ENCODE measurements at regions not wholly inside any gene's neighbourhood (a gene's known extent, or its start where the extent isn't known, plus 50 kb on each side); places are given as distances from the start of the nearest gene placed in this dataset.

GRCh38 chr17:27986805-27987684 lies 55.4 kb upstream of the NLK start:
- peaks cover 6% of the 10 kb centered on the region for H3K27me3 ChIP-seq (ENCODE audit: control insufficient read depth, insufficient read depth, low read length)
- in situ Hi-C loops (cut with HindIII; ENCODE audit: low pct_unique_long_range_greater_than_20kb, low sequenced_read_pairs): no loop called here
- H3K36me3 ChIP-seq (ENCODE audit: control insufficient read depth, insufficient read depth, low read length): no peaks in the 10 kb centered on the region
- TF ChIP-seq, protein P1, sequence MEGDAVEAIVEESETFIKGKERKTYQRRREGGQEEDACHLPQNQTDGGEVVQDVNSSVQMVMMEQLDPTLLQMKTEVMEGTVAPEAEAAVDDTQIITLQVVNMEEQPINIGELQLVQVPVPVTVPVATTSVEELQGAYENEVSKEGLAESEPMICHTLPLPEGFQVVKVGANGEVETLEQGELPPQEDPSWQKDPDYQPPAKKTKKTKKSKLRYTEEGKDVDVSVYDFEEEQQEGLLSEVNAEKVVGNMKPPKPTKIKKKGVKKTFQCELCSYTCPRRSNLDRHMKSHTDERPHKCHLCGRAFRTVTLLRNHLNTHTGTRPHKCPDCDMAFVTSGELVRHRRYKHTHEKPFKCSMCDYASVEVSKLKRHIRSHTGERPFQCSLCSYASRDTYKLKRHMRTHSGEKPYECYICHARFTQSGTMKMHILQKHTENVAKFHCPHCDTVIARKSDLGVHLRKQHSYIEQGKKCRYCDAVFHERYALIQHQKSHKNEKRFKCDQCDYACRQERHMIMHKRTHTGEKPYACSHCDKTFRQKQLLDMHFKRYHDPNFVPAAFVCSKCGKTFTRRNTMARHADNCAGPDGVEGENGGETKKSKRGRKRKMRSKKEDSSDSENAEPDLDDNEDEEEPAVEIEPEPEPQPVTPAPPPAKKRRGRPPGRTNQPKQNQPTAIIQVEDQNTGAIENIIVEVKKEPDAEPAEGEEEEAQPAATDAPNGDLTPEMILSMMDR (IDR thresholded peaks at IDR 0.05): no peak
- no peak for TF ChIP-seq TCF7L2 (IDR thresholded peaks at IDR 0.05; ENCODE audit: low read depth, low read length)
- TF ChIP-seq SIN3A (IDR thresholded peaks at IDR 0.05; ENCODE audit: borderline replicate concordance, insufficient read depth, low read depth, low read length): no peak
- TF ChIP-seq, protein P2, sequence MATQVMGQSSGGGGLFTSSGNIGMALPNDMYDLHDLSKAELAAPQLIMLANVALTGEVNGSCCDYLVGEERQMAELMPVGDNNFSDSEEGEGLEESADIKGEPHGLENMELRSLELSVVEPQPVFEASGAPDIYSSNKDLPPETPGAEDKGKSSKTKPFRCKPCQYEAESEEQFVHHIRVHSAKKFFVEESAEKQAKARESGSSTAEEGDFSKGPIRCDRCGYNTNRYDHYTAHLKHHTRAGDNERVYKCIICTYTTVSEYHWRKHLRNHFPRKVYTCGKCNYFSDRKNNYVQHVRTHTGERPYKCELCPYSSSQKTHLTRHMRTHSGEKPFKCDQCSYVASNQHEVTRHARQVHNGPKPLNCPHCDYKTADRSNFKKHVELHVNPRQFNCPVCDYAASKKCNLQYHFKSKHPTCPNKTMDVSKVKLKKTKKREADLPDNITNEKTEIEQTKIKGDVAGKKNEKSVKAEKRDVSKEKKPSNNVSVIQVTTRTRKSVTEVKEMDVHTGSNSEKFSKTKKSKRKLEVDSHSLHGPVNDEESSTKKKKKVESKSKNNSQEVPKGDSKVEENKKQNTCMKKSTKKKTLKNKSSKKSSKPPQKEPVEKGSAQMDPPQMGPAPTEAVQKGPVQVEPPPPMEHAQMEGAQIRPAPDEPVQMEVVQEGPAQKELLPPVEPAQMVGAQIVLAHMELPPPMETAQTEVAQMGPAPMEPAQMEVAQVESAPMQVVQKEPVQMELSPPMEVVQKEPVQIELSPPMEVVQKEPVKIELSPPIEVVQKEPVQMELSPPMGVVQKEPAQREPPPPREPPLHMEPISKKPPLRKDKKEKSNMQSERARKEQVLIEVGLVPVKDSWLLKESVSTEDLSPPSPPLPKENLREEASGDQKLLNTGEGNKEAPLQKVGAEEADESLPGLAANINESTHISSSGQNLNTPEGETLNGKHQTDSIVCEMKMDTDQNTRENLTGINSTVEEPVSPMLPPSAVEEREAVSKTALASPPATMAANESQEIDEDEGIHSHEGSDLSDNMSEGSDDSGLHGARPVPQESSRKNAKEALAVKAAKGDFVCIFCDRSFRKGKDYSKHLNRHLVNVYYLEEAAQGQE (IDR thresholded peaks at IDR 0.05; ENCODE audit: insufficient read depth in 1 of 2, low read depth in 2 of 2, low read length in 1 of 2): no peak
- no peak for TF ChIP-seq POLR2AphosphoS5 (IDR thresholded peaks at IDR 0.05; ENCODE audit: low read depth, low read length)
- ATAC-seq: no peak
- no peaks in the 10 kb centered on the region for H3K4me1 ChIP-seq (ENCODE audit: control insufficient read depth, insufficient read depth, low read length)
- ChIA-PET CTCF (interaction anchor here (0.6 kb wide), 1 partner anchor 38 kb away, joined by 3 read pairs; no protein-coding TSS in a partner anchor), POLR2A (no interaction called here)
- intact Hi-C loops (cut with micrococcal nuclease; ENCODE audit: unreplicated experiment): no loop called here
- no peak overlapping the region for H3K27ac ChIP-seq (ENCODE audit: low read length)
- no peak for DNase-seq (ENCODE audit: low read depth, low spot score)
- no peak overlapping the region for H3K4me3 ChIP-seq (ENCODE audit: low read depth in 2 of 2, low read length in 2 of 2)
- BruUV-seq (replicated peaks): no TSS peak
- H3K9me3 ChIP-seq (ENCODE audit: control insufficient read depth, insufficient read depth, low read depth, low read length): no peaks in the 10 kb centered on the region

DNA sequence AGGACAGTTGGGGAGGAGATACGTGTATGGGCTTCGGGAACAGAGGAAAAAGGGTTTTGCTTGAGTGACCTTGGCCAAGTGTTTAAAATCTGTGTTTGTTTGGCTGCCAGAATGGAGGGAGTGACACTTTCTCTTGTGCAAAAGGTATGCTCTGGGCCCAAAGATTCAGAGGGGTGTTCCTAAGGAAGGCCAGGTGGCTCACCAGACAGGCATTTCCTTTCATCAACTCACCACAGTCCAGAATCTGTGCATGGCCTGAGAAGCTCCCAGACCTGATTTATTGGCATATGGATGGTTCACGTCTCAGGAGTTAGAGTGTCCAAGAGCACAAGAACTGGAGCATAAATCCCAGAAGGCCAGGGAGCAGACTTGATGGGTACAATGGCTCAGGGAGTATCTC lies 53.4 kb upstream of the NLK start:
- TF ChIP-seq POLR2AphosphoS5 (IDR thresholded peaks at IDR 0.05; ENCODE audit: low read depth, low read length): no peak
- TF ChIP-seq, protein P2 (IDR thresholded peaks at IDR 0.05; ENCODE audit: insufficient read depth in 1 of 2, low read depth in 2 of 2, low read length in 1 of 2): no peak
- no peak for TF ChIP-seq SIN3A (IDR thresholded peaks at IDR 0.05; ENCODE audit: borderline replicate concordance, insufficient read depth, low read depth, low read length)
- no peak for TF ChIP-seq TCF7L2 (IDR thresholded peaks at IDR 0.05; ENCODE audit: low read depth, low read length)
- TF ChIP-seq, protein P1 (IDR thresholded peaks at IDR 0.05): no peak
- DNase-seq (ENCODE audit: low read depth, low spot score): no peak
- in situ Hi-C loops (cut with HindIII; ENCODE audit: low pct_unique_long_range_greater_than_20kb, low sequenced_read_pairs) (no loop called here), intact Hi-C loops (cut with micrococcal nuclease; ENCODE audit: unreplicated experiment) (no loop called here)
- Histone ChIP-seq H3K36me3 (ENCODE audit: control insufficient read depth, insufficient read depth, low read length) (no peaks in the 10 kb centered on the region), H3K4me3 (ENCODE audit: low read depth in 2 of 2, low read length in 2 of 2) (no peak overlapping the region), H3K4me1 (ENCODE audit: control insufficient read depth, insufficient read depth, low read length) (no peaks in the 10 kb centered on the region), H3K9me3 (ENCODE audit: control insufficient read depth, insufficient read depth, low read depth, low read length) (no peaks in the 10 kb centered on the region), H3K27ac (ENCODE audit: low read length) (no peak overlapping the region), H3K27me3 (ENCODE audit: control insufficient read depth, insufficient read depth, low read length) (peaks cover 12% of the 10 kb centered on the region)
- no peak for ATAC-seq
- no TSS peak for BruUV-seq (replicated peaks)
- CTCF ChIA-PET: no interaction called here
- POLR2A ChIA-PET: no interaction called here
